ENCODE measurements at regions not wholly inside any gene's neighbourhood (a gene's known extent, or its start where the extent isn't known, plus 50 kb on each side); places are given as distances from the start of the nearest gene placed in this dataset.

- no peaks in the 10 kb centered on the region for H3K27me3 ChIP-seq
- H3K4me1 ChIP-seq = no peaks in the 10 kb centered on the region
- H3K4me3 ChIP-seq = no peak overlapping the region
- TF ChIP-seq CTCF (IDR thresholded peaks at IDR 0.05) = no peak
- no peaks in the 10 kb centered on the region for H3K9me3 ChIP-seq
- no peak for DNase-seq
- H3K27ac ChIP-seq = no peak overlapping the region
- H3K36me3 ChIP-seq = no peaks in the 10 kb centered on the region
Observed at GRCh38 chr4:142933207-142933606, 87.1 kb upstream of the INPP4B start.

DNA sequence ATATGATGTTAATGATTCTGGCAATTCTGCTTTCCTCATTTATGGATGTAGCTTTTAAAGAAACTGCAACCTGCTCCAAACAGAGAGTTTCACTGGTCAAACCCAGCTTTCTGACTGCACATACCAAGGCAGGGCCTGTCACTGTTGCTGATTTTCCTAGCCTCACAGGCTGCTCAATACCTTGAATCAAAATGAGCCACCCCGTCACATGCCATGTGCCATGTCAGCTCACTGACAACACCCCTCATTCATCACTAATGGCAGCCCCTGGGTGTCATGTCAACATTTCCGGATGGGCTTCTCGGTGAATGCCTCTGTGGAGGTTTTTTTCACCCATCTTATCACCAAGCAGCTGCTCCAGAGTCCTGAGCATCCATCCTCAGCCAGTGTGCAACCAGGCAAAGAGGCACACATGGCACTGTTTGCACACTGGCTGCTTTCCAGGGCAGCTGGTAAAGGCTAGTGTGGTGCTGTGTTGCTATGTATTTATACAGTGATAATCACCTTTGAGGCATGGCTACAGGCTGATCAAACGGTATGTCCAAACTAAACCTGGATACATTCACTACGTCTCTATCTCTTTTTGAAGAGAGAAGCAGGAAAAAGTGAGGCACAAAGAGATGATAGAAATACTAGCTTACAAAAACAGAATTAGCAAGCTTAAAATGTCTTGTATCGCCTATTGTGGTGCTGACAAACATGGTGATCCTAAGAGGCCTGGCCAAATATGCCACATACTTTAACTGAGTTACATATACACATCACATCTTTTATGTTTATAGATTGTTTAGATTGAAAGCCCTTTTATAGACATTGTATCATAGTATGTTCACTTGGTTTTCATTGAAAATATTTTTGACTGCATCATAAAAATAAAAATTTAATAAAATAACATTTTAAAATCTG is 94.6 kb upstream of the INPP4B start:
- Histone ChIP-seq H3K4me1 (no peaks in the 10 kb centered on the region), H3K36me3 (no peaks in the 10 kb centered on the region), H3K9me3 (no peaks in the 10 kb centered on the region), H3K27ac (no peak overlapping the region), H3K4me3 (no peak overlapping the region), H3K27me3 (no peaks in the 10 kb centered on the region)
- TF ChIP-seq POLR2A (IDR thresholded peaks at IDR 0.05) (no peak), CTCF (IDR thresholded peaks at IDR 0.05) (no peak)
- DNase-seq = no peak

- no peak for DNase-seq
- no peaks in the 10 kb centered on the region for H3K27me3 ChIP-seq
- TF ChIP-seq POLR2A (IDR thresholded peaks at IDR 0.05) = no peak
- TF ChIP-seq CTCF (IDR thresholded peaks at IDR 0.05) = no peak
- no peaks in the 10 kb centered on the region for H3K36me3 ChIP-seq
- H3K4me1 ChIP-seq = no peaks in the 10 kb centered on the region
- no peak overlapping the region for H3K4me3 ChIP-seq
- H3K27ac ChIP-seq = no peak overlapping the region
- H3K9me3 ChIP-seq = no peaks in the 10 kb centered on the region
Observed at GRCh38 chr4:142944565-142944964, 98.5 kb upstream of the INPP4B start.

DNA sequence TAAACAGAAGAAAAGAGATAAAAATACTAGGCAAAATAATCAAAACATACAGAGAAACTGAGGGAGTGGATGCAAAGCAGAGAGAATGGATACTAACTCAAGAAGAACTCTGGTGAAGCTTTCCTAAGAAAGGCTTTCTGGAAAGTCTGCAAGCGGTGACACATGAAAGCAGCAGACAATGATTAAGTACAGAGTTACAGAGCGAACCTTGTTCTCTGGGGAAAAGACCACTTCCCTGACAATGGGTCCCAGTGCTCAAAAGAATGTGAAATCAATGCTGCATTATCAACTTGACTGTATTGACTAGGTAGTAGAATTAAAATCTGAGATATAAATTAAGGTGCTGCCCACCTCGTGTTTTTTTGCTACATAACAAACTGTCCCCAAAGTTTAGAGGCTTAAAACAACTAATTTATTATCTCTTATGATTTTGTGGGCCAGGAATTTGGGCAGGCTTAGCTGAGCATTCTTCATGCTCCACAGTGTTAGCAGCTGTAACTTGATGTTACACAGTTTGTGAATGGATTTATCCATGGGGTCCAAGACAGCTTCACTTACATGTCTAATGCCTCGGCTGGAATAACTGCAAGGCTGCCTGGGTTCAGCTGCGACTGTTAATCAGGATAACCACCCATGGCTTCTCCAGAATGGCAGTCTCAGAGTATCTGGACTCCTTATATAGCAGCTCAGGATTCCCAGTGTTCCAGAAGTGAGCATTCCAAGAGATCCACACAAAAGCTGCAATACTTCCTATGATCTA is 106.9 kb upstream of the INPP4B start:
- Histone ChIP-seq H3K27me3 (no peaks in the 10 kb centered on the region), H3K9me3 (no peaks in the 10 kb centered on the region), H3K4me1 (no peaks in the 10 kb centered on the region), H3K27ac (no peak overlapping the region), H3K36me3 (no peaks in the 10 kb centered on the region), H3K4me3 (no peak overlapping the region)
- no peak for DNase-seq
- TF ChIP-seq POLR2A (IDR thresholded peaks at IDR 0.05) = no peak
- TF ChIP-seq CTCF (IDR thresholded peaks at IDR 0.05) = no peak

GRCh38 chr4:142954415-142954814 is 108.3 kb upstream of the INPP4B start:
- no peak for DNase-seq

More at GRCh38 chr4:142954415-142954814, 108.3 kb upstream of the INPP4B start:
- Histone ChIP-seq H3K27ac (no peak overlapping the region), H3K36me3 (no peaks in the 10 kb centered on the region), H3K4me1 (no peaks in the 10 kb centered on the region), H3K4me3 (no peak overlapping the region), H3K9me3 (no peaks in the 10 kb centered on the region), H3K27me3 (no peaks in the 10 kb centered on the region)
- no peak for TF ChIP-seq CTCF (IDR thresholded peaks at IDR 0.05)
- TF ChIP-seq POLR2A (IDR thresholded peaks at IDR 0.05) = no peak
